MCF 10A (cell line): ENCODE measurements at regions not wholly inside any gene's neighbourhood (a gene's known extent, or its start where the extent isn't known, plus 50 kb on each side); places are given as distances from the start of the nearest gene placed in this dataset.

ENCODE experiments used
- BruUV-seq: library from RNA; stranded (reverse); fragments of 400-500 nt; replicated peaks from 2 replicates; lab custom pipeline; 2021; lab: Mats Ljungman, UMichigan
- CTCF ChIA-PET: fragments of 300-600 bp; sonication (Branson Sonifier 250); formaldehyde crosslinking; extraction: SDS; loops from one replicate; lab custom pipeline; 2021; ENCODE audit warnings: antibody characterized with exemption, inconsistent platforms; lab: Yijun Ruan, JAX
- POLR2A ChIA-PET: fragments of 300-600, 350-650 bp; sonication (Branson Sonifier 250); formaldehyde crosslinking; extraction: SDS; loops from one replicate; lab custom pipeline; 2020; ENCODE audit warnings: antibody characterized with exemption, inconsistent platforms; lab: Yijun Ruan, JAX
- DNase-seq: peaks from one replicate; pipeline ENCODE4 v3.0.0-alpha.2; 2018; ENCODE audit not compliant: unreplicated experiment
- H3K27ac Mint-ChIP-seq: one replicate; pipeline ENCODE4 v1.8.0; 2022; ENCODE audit warnings: mild to moderate bottlenecking, low read depth, mixed read lengths; ENCODE audit not compliant: unreplicated experiment
- H3K27me3 Mint-ChIP-seq: one replicate; pipeline ENCODE4 v1.8.0; 2022; ENCODE audit warnings: mixed read lengths; ENCODE audit not compliant: insufficient read depth, unreplicated experiment
- H3K36me3 Mint-ChIP-seq: one replicate; pipeline ENCODE4 v1.8.0; 2022; ENCODE audit warnings: mild to moderate bottlenecking, moderate library complexity, mixed read lengths; ENCODE audit not compliant: insufficient read depth, unreplicated experiment
- H3K4me1 Mint-ChIP-seq: one replicate; pipeline ENCODE4 v1.8.0; 2022; ENCODE audit warnings: mixed read lengths; ENCODE audit not compliant: insufficient read depth, unreplicated experiment
- H3K4me3 Mint-ChIP-seq: one replicate; pipeline ENCODE4 v1.8.0; 2022; ENCODE audit warnings: mild to moderate bottlenecking, moderate library complexity, mixed read lengths; ENCODE audit not compliant: unreplicated experiment
- H3K9me3 Mint-ChIP-seq: one replicate; pipeline ENCODE4 v1.8.0; 2022; ENCODE audit warnings: mixed read lengths; ENCODE audit not compliant: unreplicated experiment
- CTCF ChIP-seq: fragments of 200-600 bp; IDR thresholded peaks from one replicate; pipeline ENCODE4 v1.8.0; 2022; ENCODE audit warnings: antibody characterized with exemption, mild to moderate bottlenecking; ENCODE audit not compliant: unreplicated experiment
- intact Hi-C: fragments of 100-400 bp; cut with micrococcal nuclease; formaldehyde crosslinking; loops from 2 replicates; pipeline ENCODE4 v1.14.1; 2022

- H3K4me3 Mint-ChIP-seq: no peak overlapping the region
- no peaks in the 10 kb centered on the region for H3K4me1 Mint-ChIP-seq
- no peaks in the 10 kb centered on the region for H3K27me3 Mint-ChIP-seq
- no TSS peak for BruUV-seq
- ChIA-PET POLR2A (interaction anchor here (1.4 kb wide), 1 partner anchor 14 kb away, joined by 3 read pairs; no protein-coding TSS in a partner anchor), CTCF (no interaction called here)
- H3K9me3 Mint-ChIP-seq: no peaks in the 10 kb centered on the region
- no peak overlapping the region for H3K27ac Mint-ChIP-seq
- no peaks in the 10 kb centered on the region for H3K36me3 Mint-ChIP-seq
- no peak for DNase-seq
- no peak for TF ChIP-seq CTCF
- intact Hi-C loops: no loop called here
Measured at GRCh38 chr3:6260551-6261191, 600.2 kb upstream of the GRM7 start.

GRCh38 chr3:6262010-6262409 is 598.9 kb upstream of the GRM7 start:
- CTCF ChIA-PET: interaction anchor here (0.6 to 0.7 kb wide), 2 partner anchors 537 to 1024 kb away, joined by 3 read pairs; no protein-coding TSS in a partner anchor
- intact Hi-C loops: no loop called here
- DNase-seq: no peak

GRCh38 chr3:6264036-6264435 is 596.9 kb upstream of the GRM7 start:
- Mint-ChIP-seq H3K4me1 (no peaks in the 10 kb centered on the region), H3K4me3 (no peak overlapping the region), H3K27ac (no peak overlapping the region), H3K9me3 (no peaks in the 10 kb centered on the region), H3K27me3 (no peaks in the 10 kb centered on the region), H3K36me3 (no peaks in the 10 kb centered on the region)
- no TSS peak for BruUV-seq
- no peak for TF ChIP-seq CTCF
- DNase-seq: no peak
- intact Hi-C loops: no loop called here
- ChIA-PET POLR2A (no interaction called here), CTCF (no interaction called here)

More at GRCh38 chr3:6262010-6262409, 598.9 kb upstream of the GRM7 start:
- POLR2A ChIA-PET: no interaction called here
- H3K9me3 Mint-ChIP-seq: no peaks in the 10 kb centered on the region
- H3K4me3 Mint-ChIP-seq: no peak overlapping the region
- no peak for TF ChIP-seq CTCF
- no peaks in the 10 kb centered on the region for H3K4me1 Mint-ChIP-seq
- H3K27me3 Mint-ChIP-seq: no peaks in the 10 kb centered on the region
- H3K27ac Mint-ChIP-seq: no peak overlapping the region
- H3K36me3 Mint-ChIP-seq: no peaks in the 10 kb centered on the region
- no TSS peak for BruUV-seq

GRCh38 chr3:6264906-6265305 is 596.0 kb upstream of the GRM7 start:
- ChIA-PET POLR2A (no interaction called here), CTCF (interaction anchor here (0.7 kb wide), 1 partner anchor 168 kb away, joined by 3 read pairs; no protein-coding TSS in a partner anchor)
- no TSS peak for BruUV-seq
- H3K36me3 Mint-ChIP-seq: no peaks in the 10 kb centered on the region
- H3K27ac Mint-ChIP-seq: no peak overlapping the region
- no peaks in the 10 kb centered on the region for H3K27me3 Mint-ChIP-seq
- no peaks in the 10 kb centered on the region for H3K4me1 Mint-ChIP-seq
- intact Hi-C loops: no loop called here
- no peak for TF ChIP-seq CTCF
- H3K4me3 Mint-ChIP-seq: no peak overlapping the region
- DNase-seq: no peak
- no peaks in the 10 kb centered on the region for H3K9me3 Mint-ChIP-seq
